ENCODE measurements at regions not wholly inside any gene's neighbourhood (a gene's known extent, or its start where the extent isn't known, plus 50 kb on each side); places are given as distances from the start of the nearest gene placed in this dataset.

GRCh38 chr6:145370559-145370958 is 364.8 kb downstream of the EPM2A start:
- BruUV-seq (replicated peaks), result no TSS peak
- H3K36me3 ChIP-seq (ENCODE audit: control insufficient read depth, insufficient read depth, low read length), result no peaks in the 10 kb centered on the region
- H3K4me3 ChIP-seq (ENCODE audit: low read depth in 2 of 2, low read length in 2 of 2), result no peak overlapping the region
- H3K4me1 ChIP-seq (ENCODE audit: control insufficient read depth, insufficient read depth, low read length), result no peaks in the 10 kb centered on the region
- intact Hi-C loops (cut with micrococcal nuclease; ENCODE audit: unreplicated experiment), result no loop called here
- TF ChIP-seq REST (IDR thresholded peaks at IDR 0.05; ENCODE audit: insufficient read depth in 1 of 2, low read depth in 2 of 2, low read length in 1 of 2) (no peak), CTCF (IDR thresholded peaks at IDR 0.05) (no peak), TCF7L2 (IDR thresholded peaks at IDR 0.05; ENCODE audit: low read depth, low read length) (no peak), SIN3A (IDR thresholded peaks at IDR 0.05; ENCODE audit: borderline replicate concordance, insufficient read depth, low read depth, low read length) (no peak), POLR2AphosphoS5 (IDR thresholded peaks at IDR 0.05; ENCODE audit: low read depth, low read length) (no peak)
- ChIA-PET CTCF (no interaction called here), POLR2A (no interaction called here)
- no peak overlapping the region for H3K27ac ChIP-seq (ENCODE audit: low read length)
- H3K27me3 ChIP-seq (ENCODE audit: control insufficient read depth, insufficient read depth, low read length), result no peaks in the 10 kb centered on the region
- in situ Hi-C loops (cut with HindIII; ENCODE audit: low pct_unique_long_range_greater_than_20kb, low sequenced_read_pairs), result no loop called here
- no peak for ATAC-seq
- DNase-seq (ENCODE audit: low read depth, low spot score), result no peak
- no peaks in the 10 kb centered on the region for H3K9me3 ChIP-seq (ENCODE audit: control insufficient read depth, insufficient read depth, low read depth, low read length)

GRCh38 chr6:145372671-145373151 is 362.6 kb downstream of the EPM2A start:
- H3K4me3 ChIP-seq (ENCODE audit: low read depth in 2 of 2, low read length in 2 of 2), result peak overlapping the region; percentile 2 to 39; a peak in 2 of 4 replicates
- H3K4me1 ChIP-seq (ENCODE audit: control insufficient read depth, insufficient read depth, low read length), result no peaks in the 10 kb centered on the region
- no peaks in the 10 kb centered on the region for H3K36me3 ChIP-seq (ENCODE audit: control insufficient read depth, insufficient read depth, low read length)
- in situ Hi-C loops (cut with HindIII; ENCODE audit: low pct_unique_long_range_greater_than_20kb, low sequenced_read_pairs), result no loop called here
- no peak overlapping the region for H3K27ac ChIP-seq (ENCODE audit: low read length)
- intact Hi-C loops (cut with micrococcal nuclease; ENCODE audit: unreplicated experiment), result no loop called here
- CTCF ChIA-PET, result no interaction called here
- TF ChIP-seq REST (IDR thresholded peaks at IDR 0.05; ENCODE audit: insufficient read depth in 1 of 2, low read depth in 2 of 2, low read length in 1 of 2) (no peak), SIN3A (IDR thresholded peaks at IDR 0.05; ENCODE audit: borderline replicate concordance, insufficient read depth, low read depth, low read length) (no peak), TCF7L2 (IDR thresholded peaks at IDR 0.05; ENCODE audit: low read depth, low read length) (no peak), POLR2AphosphoS5 (IDR thresholded peaks at IDR 0.05; ENCODE audit: low read depth, low read length) (no peak)
- POLR2A ChIA-PET, result no interaction called here
- H3K9me3 ChIP-seq (ENCODE audit: control insufficient read depth, insufficient read depth, low read depth, low read length), result peaks cover 5% of the 10 kb centered on the region; the same call in 1 of the 2 replicates
- no peaks in the 10 kb centered on the region for H3K27me3 ChIP-seq (ENCODE audit: control insufficient read depth, insufficient read depth, low read length)
- peak; percentile 86 for ATAC-seq
- no TSS peak for BruUV-seq (replicated peaks)
- DNase-seq (ENCODE audit: low read depth, low spot score), result no peak
